Hepatocyte (in vitro differentiated cells): ENCODE measurements at regions not wholly inside any gene's neighbourhood (a gene's known extent, or its start where the extent isn't known, plus 50 kb on each side); places are given as distances from the start of the nearest gene placed in this dataset.

Experiments used
- EZH2 ChIP-seq: fragments of 200-600 bp; sonication (generic); IDR thresholded peaks from 2 replicates; pipeline ENCODE4 v1.6.1; 2016; ENCODE audit warnings: antibody characterized with exemption, mild to moderate bottlenecking, borderline replicate concordance
- TF ChIP-seq, protein P1 (sequence below): fragments of 200-600 bp; sonication (generic); IDR thresholded peaks from 2 replicates; pipeline ENCODE4 v1.5.1; 2016; ENCODE audit warnings: antibody characterized with exemption, mild to moderate bottlenecking; ENCODE audit not compliant: poor library complexity

GRCh38 chr4:64613046-64613445, 203.8 kb upstream of the TECRL start:
- TF ChIP-seq, protein P1, sequence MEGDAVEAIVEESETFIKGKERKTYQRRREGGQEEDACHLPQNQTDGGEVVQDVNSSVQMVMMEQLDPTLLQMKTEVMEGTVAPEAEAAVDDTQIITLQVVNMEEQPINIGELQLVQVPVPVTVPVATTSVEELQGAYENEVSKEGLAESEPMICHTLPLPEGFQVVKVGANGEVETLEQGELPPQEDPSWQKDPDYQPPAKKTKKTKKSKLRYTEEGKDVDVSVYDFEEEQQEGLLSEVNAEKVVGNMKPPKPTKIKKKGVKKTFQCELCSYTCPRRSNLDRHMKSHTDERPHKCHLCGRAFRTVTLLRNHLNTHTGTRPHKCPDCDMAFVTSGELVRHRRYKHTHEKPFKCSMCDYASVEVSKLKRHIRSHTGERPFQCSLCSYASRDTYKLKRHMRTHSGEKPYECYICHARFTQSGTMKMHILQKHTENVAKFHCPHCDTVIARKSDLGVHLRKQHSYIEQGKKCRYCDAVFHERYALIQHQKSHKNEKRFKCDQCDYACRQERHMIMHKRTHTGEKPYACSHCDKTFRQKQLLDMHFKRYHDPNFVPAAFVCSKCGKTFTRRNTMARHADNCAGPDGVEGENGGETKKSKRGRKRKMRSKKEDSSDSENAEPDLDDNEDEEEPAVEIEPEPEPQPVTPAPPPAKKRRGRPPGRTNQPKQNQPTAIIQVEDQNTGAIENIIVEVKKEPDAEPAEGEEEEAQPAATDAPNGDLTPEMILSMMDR, result no peak
- no peak for TF ChIP-seq EZH2
